GM23338 (cell line): ENCODE measurements at regions not wholly inside any gene's neighbourhood (a gene's known extent, or its start where the extent isn't known, plus 50 kb on each side); places are given as distances from the start of the nearest gene placed in this dataset.

Source experiments
- ATAC-seq: fragments of 200-7000 bp; cut with Tn5 transposase; 3 replicates; pipeline ENCODE4 v1.9.1; 2020
- DNase-seq: peaks from one replicate; pipeline ENCODE4 v3.0.0-alpha.2; 2015; ENCODE audit warnings: low spot score
- H2AFZ ChIP-seq: fragments of 200-600 bp; sonication (generic); 2 replicates; pipeline ENCODE4 v1.8.0; 2016; ENCODE audit warnings: antibody characterized with exemption, mild to moderate bottlenecking, moderate library complexity
- H3F3A ChIP-seq: fragments of 200-600 bp; sonication (generic); replicated peaks from 2 replicates; pipeline ENCODE4 v1.8.0; 2017; ENCODE audit warnings: antibody characterized with exemption, mixed run types, low read depth
- H3K27ac ChIP-seq: fragments of 200-600 bp; sonication (generic); 2 replicates; pipeline ENCODE4 v1.6.1; 2016; ENCODE audit warnings: low read depth
- H3K27me3 ChIP-seq: fragments of 200-600 bp; sonication (generic); 2 replicates; pipeline ENCODE4 v1.8.0; 2016; ENCODE audit warnings: mild to moderate bottlenecking, mixed run types, moderate library complexity; ENCODE audit not compliant: insufficient read depth
- H3K36me3 ChIP-seq: fragments of 200-600 bp; sonication (generic); 2 replicates; pipeline ENCODE4 v1.8.0; 2016; ENCODE audit warnings: mild to moderate bottlenecking; ENCODE audit not compliant: insufficient read depth
- H3K4me1 ChIP-seq: fragments of 200-600 bp; sonication (generic); 2 replicates; pipeline ENCODE4 v1.8.0; 2016; ENCODE audit warnings: mild to moderate bottlenecking, moderate library complexity; ENCODE audit not compliant: insufficient read depth
- H3K4me2 ChIP-seq: fragments of 200-600 bp; sonication (generic); 2 replicates; pipeline ENCODE4 v1.7.1; 2017; ENCODE audit warnings: mixed run types
- H3K4me3 ChIP-seq: fragments of 200-600 bp; sonication (generic); 2 replicates; pipeline ENCODE4 v1.6.1; 2016; ENCODE audit warnings: mixed run types
- H3K79me2 ChIP-seq: fragments of 200-600 bp; sonication (generic); replicated peaks from 2 replicates; pipeline ENCODE4 v1.8.0; 2017; ENCODE audit warnings: mild to moderate bottlenecking; ENCODE audit not compliant: insufficient read depth
- H3K9me2 ChIP-seq: fragments of 200-600 bp; sonication (generic); 2 replicates; pipeline ENCODE4 v1.8.0; 2017; ENCODE audit not compliant: insufficient read depth
- H4K20me1 ChIP-seq: fragments of 200-600 bp; sonication (generic); replicated peaks from 2 replicates; pipeline ENCODE4 v1.8.0; 2017; ENCODE audit warnings: mild to moderate bottlenecking; ENCODE audit not compliant: insufficient read depth
- H3K27ac Mint-ChIP-seq: 2 replicates; pipeline ENCODE4 v1.8.0; 2020; ENCODE audit warnings: inconsistent platforms, mild to moderate bottlenecking, moderate library complexity, mixed read lengths
- H3K27me3 Mint-ChIP-seq: 3 replicates; pipeline ENCODE4 v1.8.0; 2022; ENCODE audit warnings: low read depth, mild to moderate bottlenecking, moderate library complexity, mixed read lengths, inconsistent platforms; ENCODE audit not compliant: insufficient read depth, poor library complexity
- H3K36me3 Mint-ChIP-seq: 3 replicates; pipeline ENCODE4 v1.8.0; 2021; ENCODE audit warnings: low read depth, mild to moderate bottlenecking, inconsistent platforms, moderate library complexity, mixed read lengths
- H3K4me1 Mint-ChIP-seq: 3 replicates; pipeline ENCODE4 v1.8.0; 2020; ENCODE audit warnings: mild to moderate bottlenecking, inconsistent platforms, mixed read lengths
- H3K4me3 Mint-ChIP-seq: 3 replicates; pipeline ENCODE4 v1.8.0; 2021; ENCODE audit warnings: moderate library complexity, mild to moderate bottlenecking, inconsistent platforms, mixed read lengths
- H3K9me3 Mint-ChIP-seq: 3 replicates; pipeline ENCODE4 v1.8.0; 2020; ENCODE audit warnings: moderate library complexity, mild to moderate bottlenecking, inconsistent platforms, mixed read lengths
- CREB1 ChIP-seq: fragments of 250-450 bp; sonication (Bioruptor Pico); IDR thresholded peaks from 2 replicates; pipeline ENCODE4 v1.5.0; 2020; ENCODE audit warnings: low read depth, mild to moderate bottlenecking, moderate library complexity
- ETS1 ChIP-seq: IDR thresholded peaks from 2 replicates; pipeline ENCODE4 v1.6.1; 2016; ENCODE audit warnings: antibody characterized with exemption
- EZH2 ChIP-seq: fragments of 200-600 bp; sonication (generic); IDR thresholded peaks from one replicate; pipeline ENCODE4 v1.8.0; 2017; ENCODE audit warnings: antibody characterized with exemption, mild to moderate bottlenecking, low read depth; ENCODE audit not compliant: unreplicated experiment
- EZH2phosphoT487 ChIP-seq: fragments of 200-600 bp; sonication (generic); IDR thresholded peaks from one replicate; pipeline ENCODE4 v1.8.1; 2018; ENCODE audit warnings: antibody characterized with exemption; ENCODE audit not compliant: unreplicated experiment
- NANOG ChIP-seq: IDR thresholded peaks from 2 replicates; pipeline ENCODE4 v1.6.1; 2016; ENCODE audit warnings: antibody characterized with exemption, borderline replicate concordance
- POLR2AphosphoS5 ChIP-seq: IDR thresholded peaks from 2 replicates; pipeline ENCODE4 v1.6.1; 2016; ENCODE audit warnings: antibody characterized with exemption, low read depth
- REST ChIP-seq: IDR thresholded peaks from one replicate; pipeline ENCODE4 v1.6.1; 2018; ENCODE audit warnings: antibody characterized with exemption; ENCODE audit not compliant: unreplicated experiment
- STAT1 ChIP-seq: IDR thresholded peaks from one replicate; pipeline ENCODE4 v1.6.1; 2016; ENCODE audit warnings: antibody characterized with exemption; ENCODE audit not compliant: unreplicated experiment
- ZNF114 ChIP-seq: fragments of 250-450 bp; sonication (Bioruptor Pico); IDR thresholded peaks from 2 replicates; pipeline ENCODE4 v1.5.0; 2020; ENCODE audit warnings: mild to moderate bottlenecking, moderate library complexity
- ZNF331 ChIP-seq: fragments of 250-450 bp; sonication (Bioruptor Pico); IDR thresholded peaks from 2 replicates; pipeline ENCODE4 v1.5.0; 2020; ENCODE audit warnings: low read depth, mild to moderate bottlenecking, moderate library complexity

GRCh38 chr12:43636725-43637463 lies 84.9 kb upstream of the ADAMTS20 start:
- no peaks in the 10 kb centered on the region for H3K36me3 ChIP-seq
- no peaks in the 10 kb centered on the region for H4K20me1 ChIP-seq
- Mint-ChIP-seq H3K27ac (no peak overlapping the region), H3K4me3 (no peak overlapping the region), H3K27me3 (no peaks in the 10 kb centered on the region), H3K9me3 (no peaks in the 10 kb centered on the region), H3K4me1 (no peaks in the 10 kb centered on the region), H3K36me3 (no peaks in the 10 kb centered on the region; the same call in 2 of the 3 replicates)
- DNase-seq, result no peak
- no peaks in the 10 kb centered on the region for H3K79me2 ChIP-seq
- H3F3A ChIP-seq, result no peaks in the 10 kb centered on the region
- H3K27me3 ChIP-seq, result no peaks in the 10 kb centered on the region
- H2AFZ ChIP-seq, result no peak overlapping the region
- H3K4me3 ChIP-seq, result no peak overlapping the region
- no peak overlapping the region for H3K27ac ChIP-seq
- ATAC-seq, result no peak
- no peak for TF ChIP-seq POLR2AphosphoS5
- H3K4me2 ChIP-seq, result no peak overlapping the region
- no peaks in the 10 kb centered on the region for H3K4me1 ChIP-seq
- no peaks in the 10 kb centered on the region for H3K9me2 ChIP-seq

GRCh38 chr12:43621262-43621661 lies 69.3 kb upstream of the ADAMTS20 start:
- H3K9me2 ChIP-seq, result 0 out of 2 replicates have a peak, but pooled peaks cover 7% of the 10 kb centered on the region
- no peak for DNase-seq
- no peak overlapping the region for H3K4me3 Mint-ChIP-seq
- no peaks in the 10 kb centered on the region for H4K20me1 ChIP-seq
- H3K4me3 ChIP-seq, result no peak overlapping the region
- H3K36me3 ChIP-seq, result no peaks in the 10 kb centered on the region
- no peaks in the 10 kb centered on the region for H3K36me3 Mint-ChIP-seq
- no peaks in the 10 kb centered on the region for H3F3A ChIP-seq
- no peaks in the 10 kb centered on the region for H3K27me3 ChIP-seq
- H3K4me1 ChIP-seq, result no peaks in the 10 kb centered on the region
- H3K4me2 ChIP-seq, result no peak overlapping the region
- no peaks in the 10 kb centered on the region for H3K79me2 ChIP-seq
- H3K9me3 Mint-ChIP-seq, result no peaks in the 10 kb centered on the region
- H3K4me1 Mint-ChIP-seq, result no peaks in the 10 kb centered on the region
- H3K27me3 Mint-ChIP-seq, result peaks cover 2% of the 10 kb centered on the region
- H2AFZ ChIP-seq, result no peak overlapping the region
- no peak for TF ChIP-seq EZH2
- no peak for TF ChIP-seq POLR2AphosphoS5
- TF ChIP-seq EZH2phosphoT487, result no peak
- TF ChIP-seq CREB1 (CRISPR knock-in tag), result no peak
- ATAC-seq, result peak; percentile 33; the same call in 1 of the 3 replicates
- no peak overlapping the region for H3K27ac ChIP-seq
- no peak overlapping the region for H3K27ac Mint-ChIP-seq

- Histone ChIP-seq H3K4me1 (peaks cover 5% of the 10 kb centered on the region; the same call in 1 of the 2 replicates), H3K4me2 (no peak overlapping the region)
- no peaks in the 10 kb centered on the region for H3K27me3 Mint-ChIP-seq
- TF ChIP-seq STAT1 (no peak), EZH2 (no peak), ZNF114 (CRISPR knock-in tag) (no peak), CREB1 (CRISPR knock-in tag) (no peak), ETS1 (no peak), ZNF331 (CRISPR knock-in tag) (no peak), REST (no peak), NANOG (no peak), POLR2AphosphoS5 (no peak)
Observed at GRCh38 chr12:43602738-43603137, 50.7 kb upstream of the ADAMTS20 start.

More at GRCh38 chr12:43602738-43603137, 50.7 kb upstream of the ADAMTS20 start:
- Histone ChIP-seq H2AFZ (no peak overlapping the region), H4K20me1 (no peaks in the 10 kb centered on the region), H3K9me2 (no peaks in the 10 kb centered on the region), H3K79me2 (no peaks in the 10 kb centered on the region), H3K27me3 (no peaks in the 10 kb centered on the region), H3K4me3 (no peak overlapping the region), H3K27ac (no peak overlapping the region), H3K36me3 (no peaks in the 10 kb centered on the region), H3F3A (no peaks in the 10 kb centered on the region)
- DNase-seq (no peak), ATAC-seq (no peak)
- no peak overlapping the region for H3K27ac Mint-ChIP-seq
- peaks cover 8% of the 10 kb centered on the region; the same call in 2 of the 3 replicates for H3K4me1 Mint-ChIP-seq
- no peaks in the 10 kb centered on the region; the same call in 2 of the 3 replicates for H3K9me3 Mint-ChIP-seq
- no peaks in the 10 kb centered on the region for H3K36me3 Mint-ChIP-seq
- H3K4me3 Mint-ChIP-seq, result no peak overlapping the region
